Heart left ventricle (tissue), 13 donors: ENCODE measurements at regions not wholly inside any gene's neighbourhood (a gene's known extent, or its start where the extent isn't known, plus 50 kb on each side); places are given as distances from the start of the nearest gene placed in this dataset.

Experiments used
- POLR2A ChIP-seq, 2 donors: fragments of 450-650 bp; IDR thresholded peaks; one replicate each; pipeline ENCODE4 v1.6.1; 2017; ENCODE audit warnings: antibody characterized with exemption in 2 of 2, mild to moderate bottlenecking in 2 of 2, moderate library complexity in 2 of 2
- TF ChIP-seq, protein P1 (sequence below), 12 donors: fragments of 200-600 bp; sonication (generic) in 4 of 12; IDR thresholded peaks; one replicate each; pipeline versions ENCODE4 v1.5.0 to v1.8.0; 2018 to 2022; ENCODE audit warnings: antibody characterized with exemption in 12 of 12, mild to moderate bottlenecking in 5 of 12
- donor health status: ischemic (EF 13 %, LVEDD 7.1; RV severe dilation, severe dysfunction).
- donor health status: DM: no; HTN: yes; CAD: no.
- donor health status: DM: no; HTN: no; CAD: no.
- donor health status: ischemic (EF 25% LVEDD 6.9; RV normal size, moderate dysfunction).
- donor health status: ischemic (EF 25% LVEDD 5.7; RV mildly dilated, moderate dysfunction).
- donor health status: ischemic (EF 35%, LVEDD 5.7; RV mildly dilated, moderate dysfunction).
- donor health status: nonischemic (EF 11% LVEDD 7.7; RV severe dilation, severe dysfunction).
- donor health status: DM: yes; HTN: yes; CAD: no.
- donor health status: PGD.
- donor health status: ischemic (EF 29% LVEDD 5.4; RV normal size, mild dysfunction).
- donor health status: nonischemic (EF 23%, LVEDD 6.1; RV moderate dilation, normal function).

DNA sequence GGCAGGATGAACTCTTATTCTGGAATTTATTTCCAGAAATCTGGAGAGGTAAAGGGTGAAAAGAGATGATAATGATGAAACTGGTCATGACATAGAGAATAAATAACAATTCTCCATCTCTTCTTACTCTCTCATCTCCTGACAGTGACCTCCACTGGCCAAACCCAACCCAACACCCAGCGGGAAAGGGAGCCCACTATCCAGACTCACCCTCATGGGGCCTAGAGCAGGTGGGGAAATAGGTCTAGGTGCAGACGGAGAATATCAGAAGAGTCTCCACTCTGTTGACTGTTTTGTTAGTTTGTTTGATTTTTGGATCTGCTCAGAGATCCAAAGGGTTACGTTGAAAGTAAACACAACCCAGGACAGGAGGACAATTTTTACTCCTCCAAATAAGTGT lies 263.2 kb upstream of the PARD3B start:
- TF ChIP-seq, protein P1, sequence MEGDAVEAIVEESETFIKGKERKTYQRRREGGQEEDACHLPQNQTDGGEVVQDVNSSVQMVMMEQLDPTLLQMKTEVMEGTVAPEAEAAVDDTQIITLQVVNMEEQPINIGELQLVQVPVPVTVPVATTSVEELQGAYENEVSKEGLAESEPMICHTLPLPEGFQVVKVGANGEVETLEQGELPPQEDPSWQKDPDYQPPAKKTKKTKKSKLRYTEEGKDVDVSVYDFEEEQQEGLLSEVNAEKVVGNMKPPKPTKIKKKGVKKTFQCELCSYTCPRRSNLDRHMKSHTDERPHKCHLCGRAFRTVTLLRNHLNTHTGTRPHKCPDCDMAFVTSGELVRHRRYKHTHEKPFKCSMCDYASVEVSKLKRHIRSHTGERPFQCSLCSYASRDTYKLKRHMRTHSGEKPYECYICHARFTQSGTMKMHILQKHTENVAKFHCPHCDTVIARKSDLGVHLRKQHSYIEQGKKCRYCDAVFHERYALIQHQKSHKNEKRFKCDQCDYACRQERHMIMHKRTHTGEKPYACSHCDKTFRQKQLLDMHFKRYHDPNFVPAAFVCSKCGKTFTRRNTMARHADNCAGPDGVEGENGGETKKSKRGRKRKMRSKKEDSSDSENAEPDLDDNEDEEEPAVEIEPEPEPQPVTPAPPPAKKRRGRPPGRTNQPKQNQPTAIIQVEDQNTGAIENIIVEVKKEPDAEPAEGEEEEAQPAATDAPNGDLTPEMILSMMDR (IDR thresholded peaks at IDR 0.05), result no peak
- no peak for TF ChIP-seq POLR2A (IDR thresholded peaks at IDR 0.05)
